HUES6 (cell line): ENCODE measurements at regions not wholly inside any gene's neighbourhood (a gene's known extent, or its start where the extent isn't known, plus 50 kb on each side); places are given as distances from the start of the nearest gene placed in this dataset.

Experiments
- H3K27ac ChIP-seq: 2 replicates; pipeline ENCODE4 v1.7.0; 2013; ENCODE audit warnings: low read depth, mild to moderate bottlenecking, low read length, inconsistent platforms
- H3K27me3 ChIP-seq: 2 replicates; pipeline ENCODE4 v1.6.1; 2013; ENCODE audit warnings: low read length; ENCODE audit not compliant: control insufficient read depth, insufficient read depth
- H3K36me3 ChIP-seq: 2 replicates; pipeline ENCODE4 v1.6.1; 2013; ENCODE audit warnings: low read length; ENCODE audit not compliant: control insufficient read depth, insufficient read depth
- H3K4me1 ChIP-seq: 2 replicates; pipeline ENCODE4 v1.6.1; 2013; ENCODE audit warnings: low read length; ENCODE audit not compliant: control insufficient read depth, insufficient read depth
- H3K4me3 ChIP-seq: 2 replicates; pipeline ENCODE4 v1.5.1; 2013; ENCODE audit warnings: low read depth, low read length
- H3K9ac ChIP-seq: one replicate; pipeline ENCODE4 v1.6.1; 2013; ENCODE audit warnings: mild to moderate bottlenecking, low read length
- H3K9me3 ChIP-seq: 2 replicates; pipeline ENCODE4 v1.6.1; 2013; ENCODE audit warnings: low read depth, low read length; ENCODE audit not compliant: control insufficient read depth, insufficient read depth

- no peak overlapping the region for H3K9ac ChIP-seq
- no peaks in the 10 kb centered on the region for H3K4me1 ChIP-seq
- H3K36me3 ChIP-seq: no peaks in the 10 kb centered on the region
- no peaks in the 10 kb centered on the region for H3K9me3 ChIP-seq
- no peaks in the 10 kb centered on the region for H3K27me3 ChIP-seq
- no peak overlapping the region for H3K4me3 ChIP-seq
- H3K27ac ChIP-seq: no peak overlapping the region
Measured at GRCh38 chr7:42381161-42381560, 144.2 kb upstream of the GLI3 start.

- no peak overlapping the region for H3K27ac ChIP-seq
- no peaks in the 10 kb centered on the region for H3K36me3 ChIP-seq
- no peaks in the 10 kb centered on the region for H3K9me3 ChIP-seq
- no peak overlapping the region for H3K4me3 ChIP-seq
- H3K9ac ChIP-seq: no peak overlapping the region
- H3K27me3 ChIP-seq: no peaks in the 10 kb centered on the region
- no peaks in the 10 kb centered on the region for H3K4me1 ChIP-seq
Measured at GRCh38 chr7:42380401-42380800, 143.4 kb upstream of the GLI3 start.

- Histone ChIP-seq H3K9me3 (no peaks in the 10 kb centered on the region), H3K36me3 (no peaks in the 10 kb centered on the region)
Measured at GRCh38 chr7:42378149-42378548, 141.1 kb upstream of the GLI3 start.

GRCh38 chr7:42373285-42373684, 136.3 kb upstream of the GLI3 start:
- Histone ChIP-seq H3K27ac (no peak overlapping the region), H3K9me3 (0 out of 2 replicates have a peak, but pooled peaks cover 4% of the 10 kb centered on the region), H3K9ac (no peak overlapping the region), H3K27me3 (no peaks in the 10 kb centered on the region), H3K4me1 (0 out of 2 replicates have a peak, but pooled peaks cover 5% of the 10 kb centered on the region), H3K36me3 (no peaks in the 10 kb centered on the region), H3K4me3 (no peak overlapping the region)

More at GRCh38 chr7:42378149-42378548, 141.1 kb upstream of the GLI3 start:
- H3K4me1 ChIP-seq: no peaks in the 10 kb centered on the region
- no peak overlapping the region for H3K9ac ChIP-seq
- H3K27ac ChIP-seq: no peak overlapping the region
- H3K4me3 ChIP-seq: no peak overlapping the region
- H3K27me3 ChIP-seq: no peaks in the 10 kb centered on the region

GRCh38 chr7:42372479-42372878, 135.5 kb upstream of the GLI3 start:
- H3K4me3 ChIP-seq: no peak overlapping the region
- H3K36me3 ChIP-seq: no peaks in the 10 kb centered on the region
- no peaks in the 10 kb centered on the region for H3K27me3 ChIP-seq
- no peak overlapping the region for H3K27ac ChIP-seq
- 0 out of 2 replicates have a peak, but pooled peaks cover 4% of the 10 kb centered on the region for H3K9me3 ChIP-seq
- H3K4me1 ChIP-seq: 0 out of 2 replicates have a peak, but pooled peaks cover 5% of the 10 kb centered on the region
- no peak overlapping the region for H3K9ac ChIP-seq

GRCh38 chr7:42359946-42360345, 122.9 kb upstream of the GLI3 start:
- no peaks in the 10 kb centered on the region for H3K27me3 ChIP-seq
- H3K4me3 ChIP-seq: no peak overlapping the region
- H3K9me3 ChIP-seq: 0 out of 2 replicates have a peak, but pooled peaks cover 3% of the 10 kb centered on the region
- H3K36me3 ChIP-seq: no peaks in the 10 kb centered on the region
- no peak overlapping the region for H3K9ac ChIP-seq
- H3K4me1 ChIP-seq: no peaks in the 10 kb centered on the region
- H3K27ac ChIP-seq: no peak overlapping the region

GRCh38 chr7:42351316-42351935, 114.4 kb upstream of the GLI3 start:
- no peaks in the 10 kb centered on the region for H3K9me3 ChIP-seq
- H3K4me3 ChIP-seq: no peak overlapping the region
- peaks cover 11% of the 10 kb centered on the region for H3K4me1 ChIP-seq
- no peaks in the 10 kb centered on the region for H3K27me3 ChIP-seq
- no peak overlapping the region for H3K27ac ChIP-seq
- no peak overlapping the region for H3K9ac ChIP-seq
- no peaks in the 10 kb centered on the region for H3K36me3 ChIP-seq

GRCh38 chr7:42350801-42351200, 113.8 kb upstream of the GLI3 start:
- Histone ChIP-seq H3K4me1 (peaks cover 14% of the 10 kb centered on the region), H3K27me3 (no peaks in the 10 kb centered on the region), H3K4me3 (no peak overlapping the region), H3K9ac (no peak overlapping the region), H3K36me3 (no peaks in the 10 kb centered on the region), H3K27ac (no peak overlapping the region), H3K9me3 (no peaks in the 10 kb centered on the region)

GRCh38 chr7:42348631-42349030, 111.6 kb upstream of the GLI3 start:
- no peak overlapping the region for H3K27ac ChIP-seq

GRCh38 chr7:42348071-42348470, 111.1 kb upstream of the GLI3 start:
- no peak overlapping the region for H3K4me3 ChIP-seq
- H3K36me3 ChIP-seq: no peaks in the 10 kb centered on the region
- H3K4me1 ChIP-seq: peaks cover 25% of the 10 kb centered on the region
- H3K27ac ChIP-seq: no peak overlapping the region
- H3K27me3 ChIP-seq: no peaks in the 10 kb centered on the region
- H3K9me3 ChIP-seq: no peaks in the 10 kb centered on the region
- H3K9ac ChIP-seq: no peak overlapping the region

More at GRCh38 chr7:42348631-42349030, 111.6 kb upstream of the GLI3 start:
- Histone ChIP-seq H3K4me3 (no peak overlapping the region), H3K9me3 (no peaks in the 10 kb centered on the region), H3K4me1 (peaks cover 25% of the 10 kb centered on the region), H3K36me3 (no peaks in the 10 kb centered on the region), H3K27me3 (no peaks in the 10 kb centered on the region), H3K9ac (no peak overlapping the region)

- no peaks in the 10 kb centered on the region for H3K9me3 ChIP-seq
- H3K27ac ChIP-seq: no peak overlapping the region
- no peaks in the 10 kb centered on the region for H3K36me3 ChIP-seq
- no peak overlapping the region for H3K4me3 ChIP-seq
- H3K4me1 ChIP-seq: peaks cover 25% of the 10 kb centered on the region
- no peak overlapping the region for H3K9ac ChIP-seq
- H3K27me3 ChIP-seq: no peaks in the 10 kb centered on the region
Measured at GRCh38 chr7:42347616-42348015, 110.6 kb upstream of the GLI3 start.
